CD8-positive, alpha-beta memory T cell (primary cell): ENCODE measurements at regions not wholly inside any gene's neighbourhood (a gene's known extent, or its start where the extent isn't known, plus 50 kb on each side); places are given as distances from the start of the nearest gene placed in this dataset.

Source experiments
- CTCF ChIA-PET: fragments of 350-600 bp; sonication (Branson Sonifier 250); formaldehyde crosslinking; loops from one replicate; lab custom pipeline; 2021; ENCODE audit warnings: antibody characterized with exemption; lab: Charles Lee
- POLR2A ChIA-PET: fragments of 350-600 bp; sonication (Branson Sonifier 250); formaldehyde crosslinking; loops from one replicate; lab custom pipeline; 2021; ENCODE audit warnings: antibody characterized with exemption; lab: Charles Lee
- DNase-seq, 5 donors: peaks; one replicate each; pipeline versions ENCODE4 v3.0.0 to v3.0.0-alpha.2; 2020 to 2022; ENCODE audit warnings: mixed read lengths in 1 of 5
- H3K27ac ChIP-seq: one replicate; pipeline ENCODE4 v1.7.0; 2013; ENCODE audit warnings: low read depth, mild to moderate bottlenecking, low read length, moderate library complexity
- H3K27me3 ChIP-seq: 2 replicates; pipeline ENCODE4 v1.7.0; 2013; ENCODE audit warnings: low read length, mild to moderate bottlenecking; ENCODE audit not compliant: insufficient read depth, poor library complexity, severe bottlenecking
- H3K36me3 ChIP-seq: 2 replicates; pipeline ENCODE4 v1.7.0; 2013; ENCODE audit warnings: mild to moderate bottlenecking, low read length, moderate library complexity; ENCODE audit not compliant: insufficient read depth
- H3K4me1 ChIP-seq: 2 replicates; pipeline ENCODE4 v1.7.0; 2013; ENCODE audit warnings: mild to moderate bottlenecking, low read length, moderate library complexity; ENCODE audit not compliant: insufficient read depth
- H3K4me3 ChIP-seq: 2 replicates; pipeline ENCODE4 v1.7.0; 2013; ENCODE audit warnings: mild to moderate bottlenecking, low read length
- H3K9me3 ChIP-seq: 2 replicates; pipeline ENCODE4 v1.7.0; 2013; ENCODE audit warnings: mild to moderate bottlenecking, low read length
- H3K27ac Mint-ChIP-seq, 8 donors: one replicate each; pipeline ENCODE4 v1.8.0; 2020 to 2021; ENCODE audit warnings: mixed read lengths in 8 of 8, mild to moderate bottlenecking in 6 of 8, inconsistent platforms in 3 of 8, moderate library complexity in 3 of 8
- H3K27me3 Mint-ChIP-seq, 2 donors: one replicate each; pipeline ENCODE4 v1.8.0; 2020 to 2021; ENCODE audit warnings: mixed read lengths in 2 of 2, mild to moderate bottlenecking in 1 of 2, moderate library complexity in 1 of 2
- H3K36me3 Mint-ChIP-seq, 3 donors: one replicate each; pipeline ENCODE4 v1.8.0; 2020 to 2021; ENCODE audit warnings: mixed read lengths in 3 of 3, inconsistent platforms in 1 of 3, mild to moderate bottlenecking in 1 of 3
- H3K4me1 Mint-ChIP-seq, 3 donors: one replicate each; pipeline ENCODE4 v1.8.0; 2020 to 2021; ENCODE audit warnings: mixed read lengths in 3 of 3, inconsistent platforms in 1 of 3, mild to moderate bottlenecking in 1 of 3
- H3K4me3 Mint-ChIP-seq, 7 donors: one replicate each; pipeline ENCODE4 v1.8.0; 2020 to 2021; ENCODE audit warnings: mixed read lengths in 7 of 7, mild to moderate bottlenecking in 6 of 7, moderate library complexity in 4 of 7, inconsistent platforms in 2 of 7
- H3K9me3 Mint-ChIP-seq, 5 donors: one replicate each; pipeline ENCODE4 v1.8.0; 2020 to 2022; ENCODE audit warnings: mixed read lengths in 5 of 5, mild to moderate bottlenecking in 3 of 5, moderate library complexity in 2 of 5, inconsistent platforms in 1 of 5

GRCh38 chr1:105396001-105396400 is 1646.3 kb downstream of the AMY1C start:
- no peak overlapping the region for H3K27ac ChIP-seq
- Mint-ChIP-seq H3K9me3 (peaks cover 2 to 29% (median 21%) of the 10 kb centered on the region in 5 donors), H3K4me3 (no peak overlapping the region), H3K4me1 (no peaks in the 10 kb centered on the region), H3K27ac (no peak overlapping the region), H3K36me3 (no peaks in the 10 kb centered on the region), H3K27me3 (no peaks in the 10 kb centered on the region)
- H3K36me3 ChIP-seq: no peaks in the 10 kb centered on the region
- H3K27me3 ChIP-seq: no peaks in the 10 kb centered on the region
- ChIA-PET POLR2A (no interaction called here), CTCF (no interaction called here)
- H3K4me3 ChIP-seq: no peak overlapping the region
- H3K9me3 ChIP-seq: no peaks in the 10 kb centered on the region
- H3K4me1 ChIP-seq: no peaks in the 10 kb centered on the region
- no peak for DNase-seq

DNA sequence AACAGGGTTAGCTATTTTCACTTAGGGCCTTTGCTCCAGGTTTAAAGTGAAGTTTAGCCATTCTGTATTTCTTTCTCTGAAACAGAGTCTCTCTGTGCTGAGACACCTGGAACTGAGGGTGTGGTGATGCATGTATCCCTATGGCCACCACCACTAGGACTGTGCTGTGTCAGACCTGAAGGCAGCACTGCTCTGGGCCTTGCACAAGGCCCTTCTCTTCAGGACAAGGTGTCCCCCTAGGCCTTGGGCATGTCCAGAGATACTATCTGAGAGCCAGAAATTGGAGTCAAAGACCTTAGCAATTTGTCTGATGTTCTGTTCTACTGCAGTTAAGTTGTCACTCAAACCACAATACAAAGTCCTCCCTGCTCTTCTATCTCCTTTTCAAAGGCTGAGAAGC is 1649.2 kb downstream of the AMY1C start:
- no peak overlapping the region for H3K4me3 Mint-ChIP-seq
- no peaks in the 10 kb centered on the region for H3K36me3 ChIP-seq
- no peak overlapping the region for H3K27ac Mint-ChIP-seq
- no peaks in the 10 kb centered on the region for H3K36me3 Mint-ChIP-seq
- no peaks in the 10 kb centered on the region for H3K4me1 Mint-ChIP-seq
- no peaks in the 10 kb centered on the region for H3K27me3 ChIP-seq
- H3K4me3 ChIP-seq: no peak overlapping the region
- ChIA-PET CTCF (no interaction called here), POLR2A (no interaction called here)
- no peak overlapping the region for H3K27ac ChIP-seq
- no peaks in the 10 kb centered on the region for H3K27me3 Mint-ChIP-seq
- peaks cover 0 to 38% (median 13%) of the 10 kb centered on the region in 5 donors for H3K9me3 Mint-ChIP-seq
- H3K4me1 ChIP-seq: no peaks in the 10 kb centered on the region
- H3K9me3 ChIP-seq: no peaks in the 10 kb centered on the region
- DNase-seq: no peak

DNA sequence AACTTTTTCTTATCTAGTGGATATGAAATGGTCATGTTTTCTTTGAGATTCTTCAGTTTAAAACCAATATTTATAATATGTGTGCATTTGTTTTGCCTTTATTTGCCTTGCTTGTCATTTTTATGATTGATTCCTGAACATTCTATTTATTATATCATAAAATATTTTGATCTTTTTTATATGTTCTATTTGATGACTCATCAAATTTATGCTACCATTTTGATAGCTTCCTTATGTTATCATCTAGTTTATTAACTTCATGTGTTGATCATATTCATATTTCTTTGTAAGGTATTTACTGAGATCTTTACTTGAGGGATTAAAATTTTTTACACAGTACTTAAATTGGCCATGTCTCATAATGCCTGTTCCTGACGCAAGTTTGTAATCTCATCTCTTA is 1650.0 kb downstream of the AMY1C start:
- POLR2A ChIA-PET: no interaction called here
- Mint-ChIP-seq H3K36me3 (no peaks in the 10 kb centered on the region), H3K4me1 (no peaks in the 10 kb centered on the region), H3K27me3 (no peaks in the 10 kb centered on the region), H3K9me3 (peaks cover 0 to 37% (median 13%) of the 10 kb centered on the region in 5 donors), H3K4me3 (no peak overlapping the region), H3K27ac (no peak overlapping the region)
- no peak overlapping the region for H3K4me3 ChIP-seq
- H3K27ac ChIP-seq: no peak overlapping the region
- H3K36me3 ChIP-seq: no peaks in the 10 kb centered on the region
- no peaks in the 10 kb centered on the region for H3K4me1 ChIP-seq
- H3K9me3 ChIP-seq: no peaks in the 10 kb centered on the region
- no peaks in the 10 kb centered on the region for H3K27me3 ChIP-seq
- CTCF ChIA-PET: no interaction called here
- no peak for DNase-seq

DNA sequence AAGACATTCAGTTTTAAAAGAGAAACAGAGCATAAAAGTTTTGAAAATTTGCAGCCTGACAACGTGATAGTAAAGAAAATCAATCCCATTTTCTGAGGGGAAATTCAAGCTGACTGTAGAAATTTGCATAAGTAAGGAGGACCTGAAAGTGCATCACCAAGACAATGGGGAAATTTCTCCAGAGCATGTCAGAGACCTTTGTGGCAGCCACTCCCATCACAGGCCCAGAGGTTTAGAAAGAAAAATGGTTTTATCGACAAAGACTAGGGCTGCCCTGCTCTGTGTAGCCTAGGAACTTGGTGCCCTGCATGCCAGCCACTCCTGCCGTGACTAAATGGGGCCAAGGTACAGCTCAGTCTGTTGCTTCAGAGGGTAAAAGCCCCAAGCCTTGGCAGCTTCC is 1640.2 kb upstream of the PRMT6 start:
- Histone ChIP-seq H3K27me3 (no peaks in the 10 kb centered on the region), H3K4me3 (no peak overlapping the region), H3K4me1 (no peaks in the 10 kb centered on the region), H3K9me3 (peaks cover 3% of the 10 kb centered on the region), H3K36me3 (no peaks in the 10 kb centered on the region), H3K27ac (no peak overlapping the region)
- Mint-ChIP-seq H3K9me3 (peaks cover 9 to 34% (median 16%) of the 10 kb centered on the region in 5 donors), H3K27ac (no peak overlapping the region), H3K36me3 (no peaks in the 10 kb centered on the region), H3K27me3 (no peaks in the 10 kb centered on the region), H3K4me3 (no peak overlapping the region), H3K4me1 (no peaks in the 10 kb centered on the region)
- DNase-seq: no peak
- ChIA-PET CTCF (no interaction called here), POLR2A (no interaction called here)

- H3K27ac Mint-ChIP-seq: no peak overlapping the region
- H3K4me1 ChIP-seq: no peaks in the 10 kb centered on the region
- H3K4me3 Mint-ChIP-seq: no peak overlapping the region
- H3K27me3 ChIP-seq: no peaks in the 10 kb centered on the region
- peaks cover under 1% of the 10 kb centered on the region for H3K9me3 ChIP-seq
- no peaks in the 10 kb centered on the region for H3K4me1 Mint-ChIP-seq
- H3K4me3 ChIP-seq: no peak overlapping the region
- ChIA-PET POLR2A (no interaction called here), CTCF (no interaction called here)
- no peak overlapping the region for H3K27ac ChIP-seq
- H3K36me3 Mint-ChIP-seq: no peaks in the 10 kb centered on the region
- H3K9me3 Mint-ChIP-seq: peaks cover 9 to 32% (median 16%) of the 10 kb centered on the region in 5 donors
- no peak for DNase-seq
- H3K27me3 Mint-ChIP-seq: no peaks in the 10 kb centered on the region
- no peaks in the 10 kb centered on the region for H3K36me3 ChIP-seq
Observed at GRCh38 chr1:105419030-105419429, 1637.4 kb upstream of the PRMT6 start.

GRCh38 chr1:105427543-105427942 is 1628.9 kb upstream of the PRMT6 start:
- POLR2A ChIA-PET: no interaction called here
- no peak overlapping the region for H3K4me3 Mint-ChIP-seq

GRCh38 chr1:105436589-105437259 is 1619.8 kb upstream of the PRMT6 start:
- H3K4me3 ChIP-seq: no peak overlapping the region
- H3K9me3 Mint-ChIP-seq: peaks cover 6 to 23% (median 16%) of the 10 kb centered on the region in 5 donors
- no peaks in the 10 kb centered on the region for H3K27me3 Mint-ChIP-seq
- H3K27ac ChIP-seq: no peak overlapping the region
- DNase-seq: no peak
- no peaks in the 10 kb centered on the region for H3K27me3 ChIP-seq
- CTCF ChIA-PET: no interaction called here
- H3K4me3 Mint-ChIP-seq: no peak overlapping the region
- H3K4me1 Mint-ChIP-seq: no peaks in the 10 kb centered on the region
- H3K27ac Mint-ChIP-seq: no peak overlapping the region
- no peaks in the 10 kb centered on the region for H3K36me3 Mint-ChIP-seq
- no peaks in the 10 kb centered on the region for H3K36me3 ChIP-seq
- H3K4me1 ChIP-seq: no peaks in the 10 kb centered on the region
- POLR2A ChIA-PET: no interaction called here
- no peaks in the 10 kb centered on the region for H3K9me3 ChIP-seq

More at GRCh38 chr1:105427543-105427942, 1628.9 kb upstream of the PRMT6 start:
- Mint-ChIP-seq H3K36me3 (no peaks in the 10 kb centered on the region), H3K27ac (no peak overlapping the region), H3K27me3 (no peaks in the 10 kb centered on the region), H3K9me3 (peaks cover 0 to 12% (median 9%) of the 10 kb centered on the region in 5 donors), H3K4me1 (no peaks in the 10 kb centered on the region)
- Histone ChIP-seq H3K36me3 (no peaks in the 10 kb centered on the region), H3K9me3 (no peaks in the 10 kb centered on the region), H3K27ac (no peak overlapping the region), H3K27me3 (no peaks in the 10 kb centered on the region), H3K4me3 (no peak overlapping the region), H3K4me1 (no peaks in the 10 kb centered on the region)
- CTCF ChIA-PET: no interaction called here
- no peak for DNase-seq

DNA sequence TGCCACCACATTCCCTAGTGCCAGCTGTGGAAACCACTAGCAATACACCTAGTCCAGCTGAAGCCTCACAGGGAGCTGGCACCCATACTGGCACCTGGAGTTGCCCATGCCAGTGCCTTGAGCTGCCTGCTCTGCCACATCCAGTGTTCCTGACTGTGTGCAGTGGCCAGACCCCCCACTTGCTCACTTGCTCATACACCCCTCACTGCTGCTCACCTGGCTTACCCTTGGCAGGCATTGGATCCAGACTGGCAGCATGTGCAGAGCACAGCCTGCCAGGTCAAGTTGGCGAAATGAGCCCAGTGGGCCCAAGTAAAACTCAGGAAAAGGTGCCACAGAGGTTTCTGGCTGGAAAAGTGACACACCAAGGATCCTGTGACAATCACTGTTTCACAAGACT is 1618.6 kb upstream of the PRMT6 start:
- Histone ChIP-seq H3K4me1 (no peaks in the 10 kb centered on the region), H3K4me3 (no peak overlapping the region), H3K36me3 (no peaks in the 10 kb centered on the region), H3K27ac (no peak overlapping the region), H3K27me3 (no peaks in the 10 kb centered on the region), H3K9me3 (no peaks in the 10 kb centered on the region)
- Mint-ChIP-seq H3K27me3 (no peaks in the 10 kb centered on the region), H3K27ac (no peak overlapping the region), H3K4me1 (no peaks in the 10 kb centered on the region), H3K4me3 (no peak overlapping the region), H3K9me3 (peaks cover 6 to 23% (median 16%) of the 10 kb centered on the region in 5 donors), H3K36me3 (no peaks in the 10 kb centered on the region)
- CTCF ChIA-PET: no interaction called here
- POLR2A ChIA-PET: no interaction called here
- DNase-seq: no peak
